Esophagus squamous epithelium (tissue), 4 donors: ENCODE measurements at regions not wholly inside any gene's neighbourhood (a gene's known extent, or its start where the extent isn't known, plus 50 kb on each side); places are given as distances from the start of the nearest gene placed in this dataset.

Experiments used
- CTCF ChIP-seq, 6 experiments: fragments of 450-650 bp in 4 of 6; fragments of 200-600 bp in 2 of 6; sonication (generic) in 2 of 6; IDR thresholded peaks; one replicate each; pipeline ENCODE4 v1.5.1; 2016 to 2019; ENCODE audit warnings: antibody characterized with exemption in 6 of 6, mild to moderate bottlenecking in 4 of 6, moderate library complexity in 4 of 6
- POLR2A ChIP-seq, 4 donors: fragments of 450-650 bp; IDR thresholded peaks; one replicate each; pipeline ENCODE4 v1.6.1; 2017; ENCODE audit warnings: antibody characterized with exemption in 4 of 4, mild to moderate bottlenecking in 4 of 4, moderate library complexity in 3 of 4

DNA sequence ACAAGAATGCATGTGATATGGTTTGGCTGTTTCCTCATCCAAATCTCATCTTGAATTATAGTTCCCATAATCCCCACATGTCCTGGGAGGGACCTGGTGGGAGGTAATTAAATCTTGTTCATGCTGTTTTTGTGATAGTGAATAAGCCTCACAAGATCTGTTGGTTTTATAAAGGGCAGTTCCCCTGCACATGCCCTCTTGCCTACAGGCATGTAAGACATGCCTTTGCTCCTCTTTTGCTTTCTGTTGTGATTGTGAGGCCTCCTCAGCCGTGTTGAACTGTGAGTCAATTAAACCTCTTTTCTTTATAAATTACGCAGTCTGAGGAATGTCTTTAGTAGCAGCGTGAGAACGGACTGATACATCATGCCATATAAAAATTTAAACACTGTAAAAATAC lies 1537.0 kb downstream of the OTOL1 start:
- TF ChIP-seq CTCF (IDR thresholded peaks at IDR 0.05) (no peak), POLR2A (IDR thresholded peaks at IDR 0.05) (no peak)
